ENCODE measurements at regions not wholly inside any gene's neighbourhood (a gene's known extent, or its start where the extent isn't known, plus 50 kb on each side); places are given as distances from the start of the nearest gene placed in this dataset.

- TF ChIP-seq GTF2F1 (IDR thresholded peaks at IDR 0.05; ENCODE audit: borderline replicate concordance, low read depth, low read length) = no peak
Observed at GRCh38 chr7:68158686-68159295, 1162.2 kb downstream of the TYW1 start (continued).

Measured in H1 (cell line).